HTR-8/SVneo (cell line): ENCODE measurements at regions not wholly inside any gene's neighbourhood (a gene's known extent, or its start where the extent isn't known, plus 50 kb on each side); places are given as distances from the start of the nearest gene placed in this dataset.
"Not testable (repeated sequence)": the region's sequence is repeated elsewhere in the genome, so short reads cannot be mapped to it uniquely, and the experiment has no call there.

Source experiments
- DNase-seq: peaks from one replicate; pipeline ENCODE4 v3.0.0; 2011; ENCODE audit warnings: low spot score, mixed read lengths; ENCODE audit not compliant: insufficient read length
- FAIRE-seq: peaks from 2 replicates; lab custom pipeline; 2011; peaks lifted over from hg19 to GRCh38; lab: Jason Lieb, UNC

DNA sequence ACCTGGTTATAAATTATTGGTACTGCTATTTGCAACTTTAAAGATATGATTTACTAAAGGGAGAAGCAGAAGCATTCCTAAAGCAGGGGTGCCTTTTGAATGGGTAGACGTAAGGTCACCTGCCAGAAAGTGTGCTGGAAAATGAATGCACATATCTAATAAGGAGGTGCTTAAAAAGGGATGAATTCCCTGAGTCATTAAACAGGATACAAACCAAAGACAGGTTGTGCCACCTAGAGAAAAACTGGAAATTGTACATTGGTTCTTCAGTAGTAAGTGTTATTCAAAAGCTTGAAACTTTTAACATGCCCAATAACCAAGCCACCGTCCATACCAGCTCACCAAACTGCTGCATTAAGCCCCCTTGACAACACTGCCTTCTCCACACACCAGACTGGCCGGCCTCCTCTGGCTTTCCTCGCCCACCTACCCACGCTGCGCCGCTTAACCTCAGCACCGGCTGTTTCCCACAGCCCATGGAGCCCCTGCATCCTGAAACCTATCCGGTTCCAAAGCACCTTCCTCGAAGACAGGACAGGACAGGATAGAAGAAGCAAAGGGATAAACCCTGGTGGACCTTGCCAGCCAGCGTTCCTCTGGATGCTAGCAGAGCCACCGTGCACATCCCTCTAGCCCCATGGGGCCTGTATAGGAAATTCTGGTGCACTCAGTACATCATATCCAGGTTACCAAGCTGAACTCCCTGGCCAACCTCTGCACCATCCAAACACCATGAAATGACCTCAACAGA lies 201.5 kb upstream of the CAND1 start:
- no peak for FAIRE-seq
- no peak for DNase-seq

GRCh38 chr12:67068204-67068731 lies 200.9 kb upstream of the CAND1 start:
- FAIRE-seq = no peak
- DNase-seq = peak; percentile 10

GRCh38 chr12:67068761-67069450 lies 200.3 kb upstream of the CAND1 start:
- FAIRE-seq (no peak), DNase-seq (peak; percentile 35)

DNA sequence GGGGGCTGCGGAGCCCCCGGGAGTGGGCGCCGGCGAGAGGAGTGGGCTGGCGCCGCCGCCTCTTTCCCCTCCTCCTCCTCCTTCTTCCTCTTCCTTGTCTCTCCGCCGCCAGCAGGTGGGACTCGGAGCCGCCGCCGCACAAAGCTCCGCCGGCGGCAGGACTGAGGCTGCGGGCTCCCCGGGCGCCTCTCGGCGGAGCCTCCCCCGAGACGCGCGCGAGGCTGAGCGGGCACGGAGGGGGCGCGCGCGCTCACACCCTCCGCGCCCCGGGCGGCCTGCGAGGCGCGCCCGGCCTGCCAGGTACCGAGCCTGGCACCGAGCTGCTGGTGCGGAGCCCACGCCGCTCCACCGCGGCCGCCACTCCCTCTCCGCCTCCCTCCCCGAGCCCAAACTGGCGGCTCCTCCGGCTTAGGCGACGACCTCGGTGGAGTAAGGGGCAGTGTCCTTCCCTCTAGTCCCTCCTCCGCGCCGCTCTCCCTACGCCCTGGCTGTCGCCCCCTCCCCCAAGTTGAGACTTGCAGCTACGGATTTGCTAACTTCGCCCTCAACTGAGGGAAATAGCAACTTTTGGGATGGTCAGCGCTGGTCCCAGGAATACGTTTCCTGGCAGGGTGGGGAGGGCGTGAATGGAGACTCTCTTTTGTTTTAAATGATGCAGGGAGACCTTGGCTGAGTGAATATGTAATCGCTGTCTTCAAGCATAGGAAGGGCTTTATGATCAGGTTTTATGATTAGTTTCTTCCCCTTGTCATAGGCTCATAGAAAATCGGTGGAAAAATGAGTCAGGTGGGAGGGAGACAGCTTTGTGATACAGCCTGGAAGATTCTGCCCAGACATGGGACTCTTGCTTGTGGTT lies 199.5 kb upstream of the CAND1 start:
- FAIRE-seq = no peak
- DNase-seq = peak; percentile 10

- DNase-seq (no peak), FAIRE-seq (no peak)
Measured at GRCh38 chr12:67070307-67070600, 198.9 kb upstream of the CAND1 start.

DNA sequence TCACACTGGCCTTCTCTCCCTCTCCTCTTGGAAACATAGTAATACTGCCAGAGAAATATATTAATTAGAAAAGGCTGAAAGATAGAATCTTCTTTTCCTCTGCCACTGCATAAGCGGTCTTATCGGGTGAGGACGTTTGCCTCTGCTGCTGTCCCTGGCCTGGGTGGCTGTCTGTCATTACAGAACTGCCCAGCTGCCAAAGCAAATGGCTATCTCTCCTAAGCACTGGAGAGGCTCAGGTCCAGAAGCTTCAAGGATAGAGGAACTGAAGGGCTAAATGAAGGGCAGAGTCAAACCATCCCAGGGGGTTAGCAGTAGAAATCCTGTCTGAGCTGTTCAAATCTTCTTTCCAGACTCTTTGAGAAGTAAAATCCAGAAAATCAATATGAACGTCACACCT lies 198.6 kb upstream of the CAND1 start:
- DNase-seq = no peak
- FAIRE-seq = no peak

DNA sequence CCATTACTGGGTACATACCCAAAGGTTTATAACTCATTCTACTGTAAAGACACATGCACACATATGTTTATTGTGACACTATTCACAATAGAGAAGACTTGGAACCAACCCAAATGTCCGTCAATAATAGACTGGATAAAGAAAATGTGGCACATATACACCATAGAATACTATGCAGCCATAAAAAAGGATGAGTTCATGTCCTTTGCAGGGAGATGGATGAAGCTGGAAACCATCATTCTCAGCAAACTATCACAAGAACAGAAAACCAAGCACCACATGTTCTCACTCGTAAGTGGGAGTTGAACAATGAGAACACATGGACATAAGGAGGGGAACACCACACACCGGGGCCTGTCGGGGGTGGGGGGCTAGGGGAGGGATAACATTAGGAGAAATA lies 196.9 kb upstream of the CAND1 start:
- DNase-seq, FAIRE-seq: not testable (repeated sequence)

GRCh38 chr12:67073336-67073735 lies 195.8 kb upstream of the CAND1 start:
- no peak for DNase-seq
- FAIRE-seq = no peak

GRCh38 chr12:67074072-67074471 lies 195.1 kb upstream of the CAND1 start:
- no peak for FAIRE-seq

GRCh38 chr12:67077617-67078016 lies 191.5 kb upstream of the CAND1 start:
- FAIRE-seq (no peak), DNase-seq (no peak)

More at GRCh38 chr12:67074072-67074471, 195.1 kb upstream of the CAND1 start:
- no peak for DNase-seq

DNA sequence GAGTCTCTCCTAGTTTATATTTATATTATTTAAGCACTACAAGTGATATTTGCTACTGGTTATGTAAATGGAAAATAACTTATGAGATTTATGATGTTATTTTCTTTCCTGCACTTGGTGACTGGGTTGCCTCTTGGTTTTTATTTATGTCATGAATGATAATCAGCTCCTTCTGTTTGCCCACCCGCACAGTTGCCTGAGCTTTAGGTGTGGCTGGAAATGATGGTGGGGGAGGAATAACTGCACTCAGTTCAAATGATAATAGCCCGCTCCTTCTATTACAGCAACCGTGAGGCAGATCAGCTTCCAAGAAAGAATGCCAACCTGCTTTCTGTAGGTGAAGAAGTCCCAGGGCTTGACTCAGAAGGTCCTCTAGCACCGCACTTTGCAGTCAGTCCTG lies 190.2 kb upstream of the CAND1 start:
- FAIRE-seq (no peak), DNase-seq (no peak)

GRCh38 chr12:67080637-67081036 lies 188.5 kb upstream of the CAND1 start:
- no peak for FAIRE-seq
- DNase-seq = no peak

DNA sequence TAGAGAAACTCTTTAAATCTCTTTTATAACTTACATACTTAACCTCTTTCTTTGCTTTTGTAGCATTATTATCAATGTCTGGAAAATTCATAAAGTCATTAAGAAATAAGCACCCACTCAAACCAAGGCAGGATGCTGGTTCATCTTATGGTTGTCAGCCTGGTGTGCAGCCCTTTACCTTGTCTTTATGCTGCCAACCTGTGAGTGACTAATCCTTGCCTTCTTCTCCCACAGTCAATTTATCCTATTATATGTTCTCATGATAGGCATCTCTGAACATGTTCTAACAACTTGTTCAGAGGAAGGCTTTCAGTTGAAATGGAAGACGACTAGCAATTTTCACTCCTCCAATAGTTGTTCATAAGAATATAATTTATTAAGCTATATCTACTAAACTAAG lies 186.9 kb upstream of the CAND1 start:
- DNase-seq (no peak), FAIRE-seq (no peak)

DNA sequence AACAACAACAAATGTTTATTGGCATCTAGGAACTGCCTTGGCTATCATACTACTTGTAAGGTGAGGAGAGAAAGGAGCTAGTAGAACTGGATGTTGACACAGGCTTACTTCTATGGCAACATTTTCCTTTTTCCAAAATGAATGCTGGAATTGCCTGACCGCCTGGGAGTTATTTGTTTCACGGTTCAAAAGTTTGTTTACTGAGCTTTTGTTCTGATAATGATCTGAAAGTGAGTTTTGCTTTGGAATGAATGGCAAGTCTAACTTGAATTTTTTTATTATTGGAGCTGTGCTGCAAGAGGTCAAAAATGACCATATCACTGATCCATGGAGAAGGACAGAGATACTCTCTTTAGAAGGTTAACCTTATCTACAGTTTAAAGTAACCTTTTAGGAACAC lies 183.5 kb upstream of the CAND1 start:
- DNase-seq = no peak
- FAIRE-seq = no peak

GRCh38 chr12:67086116-67086515 lies 183.0 kb upstream of the CAND1 start:
- FAIRE-seq (no peak), DNase-seq (no peak)

DNA sequence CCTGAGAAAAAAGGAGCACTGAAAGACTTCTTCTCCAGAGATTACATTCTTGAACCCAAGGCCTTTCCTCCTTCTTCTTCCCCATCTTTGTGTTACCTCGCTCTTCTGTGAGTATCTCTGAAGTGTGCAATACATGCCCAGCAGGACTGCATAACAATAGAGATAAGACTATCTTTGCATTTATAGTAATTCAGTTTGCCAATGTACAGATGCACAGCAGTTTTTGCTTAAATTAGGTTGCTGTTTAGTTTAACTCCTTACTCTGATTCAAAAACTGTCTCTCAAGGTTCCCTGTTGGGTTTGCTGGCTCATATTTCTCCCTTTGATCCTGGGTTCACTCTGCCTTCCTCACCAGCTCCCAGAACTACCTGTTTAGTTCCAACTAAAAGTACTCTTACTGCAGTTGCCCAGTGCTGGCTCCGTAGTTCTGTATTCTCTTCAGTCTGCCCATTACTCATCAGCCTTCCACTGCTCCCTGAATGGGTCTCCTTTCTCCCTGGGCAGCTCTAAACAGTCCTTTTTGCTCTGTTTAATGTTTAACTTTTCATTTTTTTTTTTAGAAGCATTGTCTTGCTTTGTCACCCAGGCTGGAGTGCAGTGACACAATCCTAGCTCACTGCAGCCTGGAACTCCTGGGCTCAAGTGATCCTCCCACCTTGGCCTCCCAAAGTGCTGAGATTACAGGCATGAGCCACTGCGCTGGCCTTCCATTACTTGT lies 180.6 kb upstream of the CAND1 start:
- DNase-seq (no peak), FAIRE-seq (no peak)

GRCh38 chr12:67091204-67091603 lies 178.0 kb upstream of the CAND1 start:
- FAIRE-seq (no peak), DNase-seq (no peak)

GRCh38 chr12:67091678-67092077 lies 177.5 kb upstream of the CAND1 start:
- FAIRE-seq (no peak), DNase-seq (no peak)

- DNase-seq, FAIRE-seq: not testable (repeated sequence)
Measured at GRCh38 chr12:67092934-67093333, 176.2 kb upstream of the CAND1 start.
